ENCODE measurements at regions not wholly inside any gene's neighbourhood (a gene's known extent, or its start where the extent isn't known, plus 50 kb on each side); places are given as distances from the start of the nearest gene placed in this dataset.

GRCh38 chr14:56972948-56973347 lies 162.7 kb upstream of the OTX2 start:
- Histone ChIP-seq H3K9me3 (replicated peaks; ENCODE audit: control insufficient read depth, insufficient read depth, low read depth, low read length) (peaks cover 5% of the 10 kb centered on the region), H3K4me2 (ENCODE audit: insufficient read depth, low read length) (no peak overlapping the region), H3K9ac (ENCODE audit: insufficient read depth in 1 of 2, low read depth in 2 of 2, low read length in 2 of 2) (no peak overlapping the region), H3K9me1 (ENCODE audit: control insufficient read depth, insufficient read depth, low read length) (no peaks in the 10 kb centered on the region), H3K4me1 (replicated peaks in 1 of 2; ENCODE audit: control insufficient read depth in 2 of 2, insufficient read depth in 2 of 2, low read length in 2 of 2) (no peaks in the 10 kb centered on the region), H2AFZ (ENCODE audit: low read depth, low read length) (no peak overlapping the region), H3K4me3 (no peak overlapping the region), H3K79me2 (ENCODE audit: control insufficient read depth, insufficient read depth, low read length) (no peaks in the 10 kb centered on the region), H3K27ac (ENCODE audit: extremely low read depth, low read depth, low read length) (no peak overlapping the region), H4K20me1 (replicated peaks; ENCODE audit: control insufficient read depth, insufficient read depth, low read length) (no peaks in the 10 kb centered on the region), H3K27me3 (ENCODE audit: control insufficient read depth in 2 of 2, insufficient read depth in 2 of 2, low read length in 2 of 2) (no peaks in the 10 kb centered on the region), H3K36me3 (ENCODE audit: control insufficient read depth, insufficient read depth, low read length) (no peaks in the 10 kb centered on the region)
- no peak for ATAC-seq
- CTCF ChIA-PET (ENCODE audit: low intra/inter-chr PET ratio): no interaction called here
- no TSS peak for BruUV-seq (replicated peaks)
- intact Hi-C loops (cut with micrococcal nuclease): no loop called here
- DNase-seq (ENCODE audit: extremely low read depth in 1 of 4, low spot score in 3 of 4): no peak
- no peak for FAIRE-seq
- TF ChIP-seq ZNF431 (CRISPR knock-in tag; IDR thresholded peaks at IDR 0.05) (no peak), ZNF766 (CRISPR knock-in tag; conservative IDR thresholded peaks at IDR 0.05) (no peak), FIP1L1 (IDR thresholded peaks at IDR 0.05; ENCODE audit: low read depth, low read length, poor library complexity, severe bottlenecking) (no peak), PTBP1 (IDR thresholded peaks at IDR 0.05; ENCODE audit: low read depth, low read length) (no peak), ZNF644 (tag; IDR thresholded peaks at IDR 0.05; ENCODE audit: low read depth) (no peak), ZNF507 (tag; conservative IDR thresholded peaks at IDR 0.05) (peak; percentile 97), KAT2B (IDR thresholded peaks at IDR 0.05; ENCODE audit: low read depth, low read length) (no peak)
- POLR2A ChIA-PET: no interaction called here
- in situ Hi-C loops (cut with MboI): no loop called here

- intact Hi-C loops (cut with micrococcal nuclease): no loop called here
- no peaks in the 10 kb centered on the region for H3K27me3 ChIP-seq (ENCODE audit: control insufficient read depth in 2 of 2, insufficient read depth in 2 of 2, low read length in 2 of 2)
- FAIRE-seq: no peak
- ATAC-seq: no peak
- CTCF ChIA-PET (ENCODE audit: low intra/inter-chr PET ratio): no interaction called here
- no peak overlapping the region for H3K4me3 ChIP-seq
- DNase-seq (ENCODE audit: extremely low read depth in 1 of 4, low spot score in 3 of 4): no peak
- in situ Hi-C loops (cut with MboI): no loop called here
- H2AFZ ChIP-seq (ENCODE audit: low read depth, low read length): no peak overlapping the region
- no peak overlapping the region for H3K27ac ChIP-seq (ENCODE audit: extremely low read depth, low read depth, low read length)
- H3K9me1 ChIP-seq (ENCODE audit: control insufficient read depth, insufficient read depth, low read length): no peaks in the 10 kb centered on the region
- H3K36me3 ChIP-seq (ENCODE audit: control insufficient read depth, insufficient read depth, low read length): no peaks in the 10 kb centered on the region
- BruUV-seq (replicated peaks): no TSS peak
- H3K9ac ChIP-seq (ENCODE audit: insufficient read depth in 1 of 2, low read depth in 2 of 2, low read length in 2 of 2): no peak overlapping the region
- no peak overlapping the region for H3K4me2 ChIP-seq (ENCODE audit: insufficient read depth, low read length)
- peaks cover 1% of the 10 kb centered on the region; the same call in 1 of the 2 replicates for H3K9me3 ChIP-seq (replicated peaks; ENCODE audit: control insufficient read depth, insufficient read depth, low read depth, low read length)
- H3K4me1 ChIP-seq (replicated peaks in 1 of 2; ENCODE audit: control insufficient read depth in 2 of 2, insufficient read depth in 2 of 2, low read length in 2 of 2): peaks cover 0 to 9% of the 10 kb centered on the region in 2 experiments; a peak in 3 of 5 replicates
- no peaks in the 10 kb centered on the region; the same call in 1 of the 2 replicates for H4K20me1 ChIP-seq (replicated peaks; ENCODE audit: control insufficient read depth, insufficient read depth, low read length)
- WGBS (ENCODE audit: insufficient coverage, low coverage, missing lambda C conversion rate): 80% methylated on average over 5 of the region's 5 CpGs
- POLR2A ChIA-PET: no interaction called here
- no peaks in the 10 kb centered on the region for H3K79me2 ChIP-seq (ENCODE audit: control insufficient read depth, insufficient read depth, low read length)
- TF ChIP-seq ZMIZ1 (IDR thresholded peaks at IDR 0.05; ENCODE audit: low read depth in 2 of 2, low read length in 2 of 2) (no peak), POLR2A (conservative IDR thresholded peaks at IDR 0.05) (no peak), ZZZ3 (IDR thresholded peaks at IDR 0.05) (no peak), ZNF398 (CRISPR knock-in tag; IDR thresholded peaks at IDR 0.05) (no peak)
Observed at GRCh38 chr14:56964895-56965294, 154.6 kb upstream of the OTX2 start.

All from K562 (cell line).